PFSK-1 (cell line): ENCODE measurements at regions not wholly inside any gene's neighbourhood (a gene's known extent, or its start where the extent isn't known, plus 50 kb on each side); places are given as distances from the start of the nearest gene placed in this dataset.

Experiments used
- POLR2AphosphoS5 ChIP-seq: IDR thresholded peaks from 2 replicates; pipeline ENCODE4 v1.6.1; 2012; ENCODE audit warnings: low read depth, mild to moderate bottlenecking, control low read depth, low read length, moderate library complexity
- SIN3A ChIP-seq: IDR thresholded peaks from 2 replicates; pipeline ENCODE4 v1.6.1; 2012; ENCODE audit warnings: mild to moderate bottlenecking, low read length, moderate library complexity, borderline replicate concordance; ENCODE audit not compliant: insufficient read depth

- TF ChIP-seq SIN3A, result no peak
- TF ChIP-seq POLR2AphosphoS5, result no peak
Observed at GRCh38 chr6:18629571-18629970, 242.4 kb downstream of the RNF144B start.
